ENCODE measurements at regions not wholly inside any gene's neighbourhood (a gene's known extent, or its start where the extent isn't known, plus 50 kb on each side); places are given as distances from the start of the nearest gene placed in this dataset.

- intact Hi-C loops (cut with DNase I): no loop called here
Measured at GRCh38 chr6:71499667-71500066, 211.1 kb downstream of the OGFRL1 start.

GRCh38 chr6:71502168-71502567 is 213.6 kb downstream of the OGFRL1 start:
- DNase-seq: no peak
- intact Hi-C loops (cut with DNase I): no loop called here

More at GRCh38 chr6:71499667-71500066, 211.1 kb downstream of the OGFRL1 start:
- DNase-seq: no peak

GRCh38 chr6:71502956-71503355 is 214.3 kb downstream of the OGFRL1 start:
- no peak for DNase-seq
- intact Hi-C loops (cut with DNase I): no loop called here

- intact Hi-C loops (cut with DNase I): no loop called here
- no peak for DNase-seq
Measured at GRCh38 chr6:71507183-71507582, 218.6 kb downstream of the OGFRL1 start.

GRCh38 chr6:71509191-71510005 is 220.8 kb downstream of the OGFRL1 start:
- no peak for DNase-seq

GRCh38 chr6:71510057-71510713 is 221.6 kb downstream of the OGFRL1 start:
- intact Hi-C loops (cut with DNase I): loop anchor here (5.0 kb wide), 1 partner anchor 123 kb away; no protein-coding TSS in a partner anchor
- DNase-seq: peak; percentile 13 to 76 (median 56)

More at GRCh38 chr6:71509191-71510005, 220.8 kb downstream of the OGFRL1 start:
- intact Hi-C loops (cut with DNase I): loop anchor here (5.0 kb wide), 1 partner anchor 122 kb away; no protein-coding TSS in a partner anchor

GRCh38 chr6:71510856-71511255 is 222.2 kb downstream of the OGFRL1 start:
- no peak for DNase-seq
- intact Hi-C loops (cut with DNase I): loop anchor here (5.0 kb wide), 1 partner anchor 124 kb away; no protein-coding TSS in a partner anchor

GRCh38 chr6:71512256-71512655 is 223.6 kb downstream of the OGFRL1 start:
- intact Hi-C loops (cut with DNase I): loop anchor here (5.0 kb wide), 1 partner anchor 125 kb away; no protein-coding TSS in a partner anchor

GRCh38 chr6:71513036-71513435 is 224.4 kb downstream of the OGFRL1 start:
- intact Hi-C loops (cut with DNase I): loop anchor here (5.0 kb wide), 1 partner anchor 126 kb away; no protein-coding TSS in a partner anchor
- no peak for DNase-seq

More at GRCh38 chr6:71512256-71512655, 223.6 kb downstream of the OGFRL1 start:
- DNase-seq: no peak

GRCh38 chr6:71523548-71523947 is 234.9 kb downstream of the OGFRL1 start:
- intact Hi-C loops (cut with DNase I): no loop called here
- no peak for DNase-seq

- intact Hi-C loops (cut with DNase I): no loop called here
- DNase-seq: no peak
Measured at GRCh38 chr6:71524201-71524600, 235.6 kb downstream of the OGFRL1 start.

GRCh38 chr6:71527886-71528285 is 239.3 kb downstream of the OGFRL1 start:
- intact Hi-C loops (cut with DNase I): no loop called here
- no peak for DNase-seq

- no peak for DNase-seq
- intact Hi-C loops (cut with DNase I): no loop called here
Measured at GRCh38 chr6:71529026-71529425, 240.4 kb downstream of the OGFRL1 start.

GRCh38 chr6:71529769-71530168 is 241.2 kb downstream of the OGFRL1 start:
- no peak for DNase-seq
- intact Hi-C loops (cut with DNase I): no loop called here

- DNase-seq: no peak
- intact Hi-C loops (cut with DNase I): no loop called here
Measured at GRCh38 chr6:71531006-71531405, 242.4 kb downstream of the OGFRL1 start.

- DNase-seq: no peak
Measured at GRCh38 chr6:71531841-71532240, 243.2 kb downstream of the OGFRL1 start.

GRCh38 chr6:71533939-71534379 is 245.3 kb downstream of the OGFRL1 start:
- intact Hi-C loops (cut with DNase I): no loop called here
- peak in 11 of 42 donors; percentile 10 to 60 (median 26) for DNase-seq

More at GRCh38 chr6:71531841-71532240, 243.2 kb downstream of the OGFRL1 start:
- intact Hi-C loops (cut with DNase I): no loop called here

GRCh38 chr6:71534921-71535320 is 246.3 kb downstream of the OGFRL1 start:
- intact Hi-C loops (cut with DNase I): no loop called here
- no peak for DNase-seq

GRCh38 chr6:71537717-71538116 is 249.1 kb downstream of the OGFRL1 start:
- intact Hi-C loops (cut with DNase I): no loop called here
- no peak for DNase-seq

GRCh38 chr6:71544028-71544427 is 255.4 kb downstream of the OGFRL1 start:
- intact Hi-C loops (cut with DNase I): no loop called here
- no peak for DNase-seq
